Renal cortex interstitium (tissue), 11 donors: ENCODE measurements at regions not wholly inside any gene's neighbourhood (a gene's known extent, or its start where the extent isn't known, plus 50 kb on each side); places are given as distances from the start of the nearest gene placed in this dataset.

Source experiments
- DNase-seq, 11 donors: peaks; one replicate each; pipeline ENCODE4 v3.0.0-alpha.2; 2013; ENCODE audit warnings: low read depth in 9 of 11, low spot score in 4 of 11; ENCODE audit errors: extremely low read depth in 1 of 11

DNA sequence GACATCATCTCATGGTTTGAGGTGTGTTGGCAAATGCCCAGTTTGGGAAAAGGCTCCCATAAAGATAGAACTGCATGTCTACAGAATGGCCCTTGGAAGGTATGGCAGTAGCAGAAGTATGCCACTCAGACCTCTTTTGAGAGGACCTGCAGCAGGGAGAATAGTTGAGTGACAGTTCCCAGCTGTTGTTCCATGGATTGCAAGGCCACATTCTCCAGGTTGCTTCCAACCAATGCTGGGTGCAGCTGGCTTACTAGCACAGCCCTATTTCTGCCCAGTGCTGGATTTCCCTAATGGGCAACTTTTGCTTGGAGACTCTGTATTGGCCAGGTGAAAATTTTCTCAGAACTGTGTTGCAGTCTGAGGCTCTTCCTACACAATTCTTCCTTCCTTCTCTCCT lies 266.2 kb downstream of the UTP18 start:
- DNase-seq: no peak

DNA sequence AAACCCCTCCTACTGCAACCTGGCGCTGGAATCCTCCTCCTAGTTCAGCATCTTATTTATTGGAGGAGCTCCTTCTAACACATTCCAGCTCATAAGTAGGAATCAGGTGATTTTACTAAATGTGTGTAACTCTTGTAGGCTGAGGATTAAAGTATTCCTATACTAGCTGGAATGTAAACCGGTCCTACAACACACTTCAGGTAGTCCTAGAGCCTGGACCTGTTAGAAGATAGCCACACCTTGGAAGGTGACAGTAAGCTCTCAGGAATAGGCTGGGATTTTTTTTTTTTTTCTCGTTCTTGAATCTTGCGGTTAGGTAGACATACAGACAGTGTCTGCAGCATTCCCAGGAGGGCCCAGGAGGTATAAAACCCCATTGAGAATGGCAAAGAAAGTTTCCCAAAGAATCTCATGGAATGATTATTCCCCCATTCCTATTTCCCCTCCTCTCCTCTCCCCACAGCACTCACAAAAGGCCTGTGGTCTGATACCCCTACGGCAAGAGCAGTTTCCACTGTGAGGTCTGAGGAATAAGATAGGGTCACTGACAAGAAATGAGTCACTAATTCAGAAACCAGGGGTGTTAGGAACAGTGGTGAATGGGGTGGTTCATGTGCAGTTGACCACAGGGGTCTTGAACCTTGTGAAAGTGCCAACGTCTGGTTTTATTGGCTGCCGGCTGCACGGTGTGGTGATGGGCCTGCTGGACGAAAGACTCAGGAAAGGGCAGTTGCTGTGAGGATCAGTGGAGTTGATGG lies 267.1 kb downstream of the UTP18 start:
- no peak for DNase-seq

- DNase-seq: no peak
Observed at GRCh38 chr17:51528111-51528510, 267.8 kb downstream of the UTP18 start.

DNA sequence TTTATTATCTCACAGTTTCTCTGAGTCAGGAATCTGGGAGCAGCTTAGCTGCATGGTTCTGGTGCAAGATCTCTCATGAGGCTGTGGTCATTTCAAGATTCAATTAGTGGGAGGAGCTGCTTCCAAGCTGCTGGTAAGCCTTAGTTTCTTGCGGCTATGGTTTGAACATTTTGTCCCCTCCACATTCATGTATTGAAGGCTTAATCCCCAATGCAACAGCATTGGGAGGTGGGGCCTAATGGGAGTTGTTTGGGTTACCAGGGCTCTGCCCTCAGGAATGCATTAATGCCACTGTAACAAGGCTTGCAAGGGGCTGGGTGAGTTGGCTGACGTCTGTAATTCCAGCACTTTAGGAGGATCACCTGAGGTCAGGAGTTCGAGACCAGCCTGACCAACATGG lies 272.9 kb downstream of the UTP18 start:
- no peak for DNase-seq

GRCh38 chr17:51533821-51534220 lies 273.5 kb downstream of the UTP18 start:
- DNase-seq: no peak

DNA sequence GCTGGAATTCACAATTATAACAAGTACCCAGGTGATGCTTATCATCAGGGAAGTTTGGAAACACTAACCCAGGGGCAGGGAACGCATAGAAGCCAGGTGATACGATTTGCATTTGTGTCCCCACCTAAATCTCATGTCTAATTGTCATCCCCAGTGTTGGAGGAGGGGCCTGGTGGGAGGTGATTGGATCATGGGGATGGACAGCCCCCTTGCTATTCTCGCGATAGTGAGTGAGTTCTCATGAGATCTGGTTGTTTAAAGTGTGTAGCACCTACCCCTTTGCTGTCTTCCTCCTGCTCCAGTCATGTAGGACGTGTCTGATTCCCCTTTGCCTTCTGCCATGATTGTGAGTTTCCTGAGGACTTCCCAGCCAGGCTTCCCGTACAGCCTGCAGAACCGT lies 276.3 kb downstream of the UTP18 start:
- DNase-seq: no peak

GRCh38 chr17:51537996-51538550 lies 277.7 kb downstream of the UTP18 start:
- no peak for DNase-seq

DNA sequence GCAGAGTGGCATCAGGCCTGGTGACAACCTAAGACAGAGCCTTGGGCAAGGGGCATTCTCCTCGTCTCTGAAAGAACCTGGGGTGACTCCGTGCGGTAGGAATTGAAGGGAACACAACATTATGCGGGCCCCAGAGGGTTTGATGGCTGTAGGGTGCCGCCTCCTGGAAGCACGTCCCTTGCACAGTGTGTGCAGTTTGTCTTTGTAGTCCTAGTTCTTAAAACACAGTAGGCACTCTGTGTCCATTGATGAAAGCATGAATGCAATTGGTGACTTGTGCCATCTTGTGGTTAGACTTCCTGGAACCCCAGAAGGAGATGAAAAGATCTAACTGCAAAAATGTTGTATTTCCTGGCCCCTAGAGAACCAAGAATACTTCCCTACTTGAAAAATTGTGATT lies 279.8 kb downstream of the UTP18 start:
- DNase-seq: no peak

DNA sequence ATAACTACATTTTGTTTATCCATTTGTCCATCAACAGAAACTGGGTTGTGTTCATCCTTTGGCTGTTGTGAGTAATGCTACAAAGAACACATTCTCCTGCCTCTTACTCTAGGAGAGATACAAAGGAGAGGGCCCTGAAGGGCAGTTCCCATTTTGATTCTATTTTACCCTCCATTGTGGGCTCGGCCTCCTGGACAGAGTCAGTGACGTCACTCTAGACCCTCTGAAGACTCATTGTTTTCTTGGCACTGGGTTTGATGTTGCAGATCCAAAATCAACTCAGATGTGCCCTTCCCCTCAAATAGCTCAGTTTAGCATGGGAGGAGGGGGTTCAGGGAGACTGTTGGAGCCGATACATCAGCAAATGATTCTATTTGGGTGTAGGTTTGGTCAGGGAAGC lies 280.9 kb downstream of the UTP18 start:
- no peak for DNase-seq

DNA sequence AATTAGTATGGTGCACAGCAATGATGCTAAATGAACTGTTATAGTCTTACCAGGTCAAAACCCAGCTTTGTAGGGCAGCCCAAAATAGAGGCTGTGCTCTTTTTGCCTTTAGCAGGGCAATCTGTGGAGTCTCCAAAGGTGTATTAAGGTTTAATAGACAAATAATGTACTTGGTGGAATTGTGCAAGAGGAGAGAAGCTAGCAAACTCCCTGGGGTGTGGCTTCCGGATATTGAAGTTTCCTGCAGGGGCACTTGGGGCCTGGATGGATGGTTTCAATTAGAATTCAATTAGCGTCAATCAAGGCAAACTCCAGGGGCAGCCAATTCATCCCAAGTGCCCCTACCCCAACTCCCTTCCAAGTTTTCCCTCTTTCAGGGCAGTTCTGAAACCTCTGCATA lies 285.8 kb downstream of the UTP18 start:
- no peak for DNase-seq

DNA sequence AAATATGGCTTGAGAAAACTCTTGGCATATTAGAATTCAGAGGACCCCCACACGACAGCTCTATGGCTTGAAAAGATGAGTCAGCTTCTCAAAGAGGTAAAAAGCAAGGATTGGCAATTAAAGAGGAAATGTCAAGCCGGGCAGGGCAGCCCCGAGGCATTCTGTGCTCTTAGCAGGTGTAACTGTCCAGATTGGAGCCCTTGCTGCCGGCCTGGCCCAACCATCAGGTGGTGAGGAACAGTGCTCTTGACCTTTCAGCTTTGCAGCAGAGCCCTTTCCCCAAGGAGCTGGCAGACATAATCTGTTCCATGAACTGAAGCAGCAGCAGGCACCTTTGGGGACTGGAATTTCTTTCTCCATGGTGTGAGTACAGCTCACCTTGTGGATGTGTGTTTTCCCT lies 287.8 kb downstream of the UTP18 start:
- DNase-seq: no peak

GRCh38 chr17:51555153-51555552 lies 294.8 kb downstream of the UTP18 start:
- DNase-seq: no peak

DNA sequence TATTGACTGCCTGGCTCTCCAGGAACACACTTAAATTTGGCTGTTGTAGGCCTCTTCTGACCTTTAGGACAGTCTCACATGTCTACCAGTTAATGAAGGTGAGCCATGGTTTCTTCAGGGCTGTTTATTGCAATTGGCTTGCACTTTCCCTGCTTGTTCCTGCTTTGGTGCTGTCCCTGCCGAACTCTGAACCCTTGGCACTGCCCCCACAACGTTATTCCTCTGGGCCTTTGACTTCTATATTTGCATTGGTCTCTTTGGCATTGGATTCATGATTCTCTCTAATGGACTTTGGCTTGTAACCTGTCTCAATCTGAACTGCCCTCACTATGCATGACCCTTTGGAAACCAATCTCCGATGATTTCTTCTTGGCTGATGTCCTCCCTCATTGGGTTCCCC lies 299.4 kb downstream of the UTP18 start:
- DNase-seq: no peak

DNA sequence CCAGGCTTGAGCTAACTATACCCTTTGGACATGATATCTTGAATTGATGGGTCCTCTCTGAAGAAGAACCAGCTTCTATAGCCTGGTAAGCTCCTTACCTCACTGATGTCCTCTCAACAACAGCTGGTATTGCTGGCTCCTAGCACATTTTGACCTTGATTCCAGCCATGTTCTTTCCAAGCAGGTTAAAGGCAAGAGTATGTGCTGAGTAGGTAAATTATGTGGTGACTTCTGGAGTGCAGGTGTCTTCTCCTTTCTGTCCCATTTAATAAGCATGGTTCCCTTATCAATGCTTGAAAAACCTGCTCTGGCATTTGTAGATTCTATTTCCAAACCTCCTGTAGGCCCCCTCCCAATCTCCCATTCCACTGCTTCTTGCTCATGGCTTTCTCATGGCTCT lies 300.1 kb downstream of the UTP18 start:
- DNase-seq: no peak

GRCh38 chr17:51563961-51564360 lies 303.6 kb downstream of the UTP18 start:
- DNase-seq: no peak

DNA sequence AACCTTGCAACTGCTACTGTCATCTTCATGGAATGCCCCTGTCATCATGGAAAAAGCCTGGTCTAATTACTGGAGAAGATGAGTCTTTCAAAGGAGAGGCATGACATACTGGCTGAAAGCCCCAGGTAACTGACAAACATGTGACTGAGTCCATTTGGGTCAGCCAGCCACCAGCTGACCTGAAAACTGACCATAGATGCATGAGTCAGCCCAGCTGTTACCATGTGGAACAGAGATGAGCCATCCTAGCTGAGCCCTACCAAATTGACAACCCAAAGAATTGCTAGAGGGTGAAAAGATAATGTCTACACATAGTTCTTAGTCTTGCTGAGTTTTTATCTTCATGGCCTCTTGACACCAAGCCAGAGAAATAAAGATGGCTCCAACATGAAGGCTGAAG lies 311.8 kb downstream of the UTP18 start:
- no peak for DNase-seq
